ENCODE measurements at regions not wholly inside any gene's neighbourhood (a gene's known extent, or its start where the extent isn't known, plus 50 kb on each side); places are given as distances from the start of the nearest gene placed in this dataset.
"Not testable (repeated sequence)": the region's sequence is repeated elsewhere in the genome, so short reads cannot be mapped to it uniquely, and the experiment has no call there.

DNA sequence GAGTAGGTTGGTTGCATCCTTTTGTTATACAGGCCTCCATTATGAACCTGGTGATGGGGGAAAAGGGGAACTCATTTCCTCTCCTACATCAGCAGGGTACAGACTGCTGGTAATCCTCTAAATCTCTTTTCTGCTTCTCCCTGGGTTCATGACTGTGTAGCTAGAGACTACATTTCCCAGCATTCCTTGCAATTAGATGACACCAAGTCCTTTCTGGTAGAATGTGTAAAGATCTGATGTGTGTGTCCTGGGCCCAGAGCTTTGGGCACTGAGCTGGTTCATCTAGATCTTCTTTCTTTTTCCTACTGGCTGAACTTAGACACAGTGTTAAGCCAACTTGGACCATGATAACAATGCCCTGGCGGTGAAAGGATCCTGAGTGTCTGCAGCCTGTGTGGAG lies 104.7 kb upstream of the IFNGR1 start:
- DNase-seq: no peak
- intact Hi-C loops (cut with DNase I, micrococcal nuclease): no loop called here
- ATAC-seq: no peak

GRCh38 chr6:137320271-137320670 lies 101.1 kb upstream of the IFNGR1 start:
- DNase-seq (no peak), ATAC-seq (no peak)
- intact Hi-C loops (cut with DNase I, micrococcal nuclease): no loop called here

- intact Hi-C loops (cut with DNase I, micrococcal nuclease): loop anchor here in 1 of 2 donors (10.0 kb wide), 1 partner anchor 222 kb away; no protein-coding TSS in a partner anchor
- DNase-seq (no peak), ATAC-seq (no peak)
Measured at GRCh38 chr6:137316626-137317025, 97.4 kb upstream of the IFNGR1 start.

DNA sequence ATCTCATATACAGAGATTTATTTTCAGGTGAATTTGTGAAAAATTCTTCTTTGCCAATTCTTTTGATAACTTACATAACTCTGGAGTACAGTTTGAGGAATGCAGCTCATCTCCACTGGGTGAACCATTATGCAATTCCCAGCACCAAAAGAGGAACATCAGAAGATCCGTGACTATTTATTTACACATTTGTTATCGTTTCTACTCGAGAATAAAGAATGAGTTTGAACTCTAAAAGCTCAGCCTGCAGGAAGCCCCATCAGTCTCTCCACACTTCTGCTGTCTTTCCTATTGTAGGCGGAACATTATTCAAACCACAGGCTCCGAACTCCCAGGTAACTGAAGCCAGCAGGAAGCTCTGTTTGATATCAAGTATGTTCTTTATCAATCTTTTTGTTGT lies 95.9 kb upstream of the IFNGR1 start:
- DNase-seq (no peak), ATAC-seq (no peak)
- intact Hi-C loops (cut with DNase I, micrococcal nuclease): loop anchor here in 1 of 2 donors (10.0 kb wide), 1 partner anchor 220 kb away; no protein-coding TSS in a partner anchor

- ATAC-seq (peak; percentile 81), DNase-seq (peak; percentile 39 to 83)
- intact Hi-C loops (cut with DNase I, micrococcal nuclease): loop anchor here in 1 of 2 donors (5.0 to 10.0 kb wide), 2 partner anchors 42 to 219 kb away; no protein-coding TSS in a partner anchor
Measured at GRCh38 chr6:137313928-137314855, 95.0 kb upstream of the IFNGR1 start.

DNA sequence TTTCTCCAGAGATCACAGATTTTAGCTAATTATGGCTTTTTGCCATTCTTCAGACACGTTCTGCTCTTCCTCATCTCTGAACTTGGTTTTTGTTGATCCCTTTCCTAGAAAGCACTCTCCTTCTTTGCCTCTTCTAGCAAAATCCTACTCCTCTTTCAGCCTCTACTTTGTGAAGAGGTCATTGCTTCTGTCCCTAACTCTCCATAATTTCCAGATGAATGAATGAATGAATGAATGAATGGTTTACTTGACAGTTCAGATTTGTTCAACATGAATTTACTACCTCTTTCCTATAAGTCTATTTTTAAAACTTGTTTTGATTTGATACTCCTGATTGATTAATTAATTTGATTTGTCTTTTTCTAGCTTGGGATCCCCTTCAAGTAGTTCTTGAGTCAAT lies 94.0 kb upstream of the IFNGR1 start:
- ATAC-seq (no peak), DNase-seq (no peak)
- intact Hi-C loops (cut with DNase I, micrococcal nuclease): loop anchor here in 1 of 2 donors (5.0 to 10.0 kb wide), 2 partner anchors 41 to 218 kb away; no protein-coding TSS in a partner anchor

- intact Hi-C loops (cut with DNase I, micrococcal nuclease): loop anchor here in 1 of 2 donors (5.0 to 10.0 kb wide), 2 partner anchors 40 to 217 kb away; no protein-coding TSS in a partner anchor
- no peak for ATAC-seq
- no peak for DNase-seq
Measured at GRCh38 chr6:137311940-137312339, 92.8 kb upstream of the IFNGR1 start.

DNA sequence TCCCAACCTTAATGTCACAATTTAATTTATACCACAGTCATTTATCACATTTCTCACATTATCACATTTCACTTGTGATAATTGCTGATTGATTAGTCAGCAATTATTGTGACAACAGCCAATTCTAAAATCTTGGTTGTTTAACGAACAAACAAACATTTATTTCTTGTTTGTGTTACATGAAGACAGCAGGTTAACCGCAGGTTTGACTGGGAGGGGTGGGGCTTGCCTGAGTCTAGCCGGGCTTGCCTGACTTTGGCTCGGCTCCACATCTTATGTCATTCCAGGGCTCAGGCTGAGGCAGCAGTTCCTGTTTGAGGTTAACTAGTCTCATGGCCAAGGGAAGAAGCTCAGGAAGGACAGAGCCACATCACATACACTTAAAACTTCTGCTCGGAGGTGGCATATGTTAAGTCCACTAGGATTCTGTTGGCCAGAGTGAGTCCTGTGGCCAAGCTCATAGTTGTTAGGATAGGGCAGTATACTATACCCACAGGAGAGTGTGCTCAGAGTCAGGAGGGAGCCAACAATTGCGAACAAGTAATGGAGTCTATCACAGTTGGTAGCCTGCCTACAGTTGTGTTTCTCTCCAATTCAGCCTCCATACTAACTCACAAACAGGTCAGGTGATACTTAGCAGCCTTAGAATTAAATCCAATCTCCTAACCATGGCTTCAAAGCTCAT lies 90.0 kb upstream of the IFNGR1 start:
- ATAC-seq (peak; percentile 100), DNase-seq (peak; percentile 83 to 87)
- intact Hi-C loops (cut with DNase I, micrococcal nuclease): no loop called here

- ATAC-seq: peak; percentile 31
- intact Hi-C loops (cut with DNase I, micrococcal nuclease): no loop called here
Measured at GRCh38 chr6:137307163-137307854, 88.1 kb upstream of the IFNGR1 start.

GRCh38 chr6:137305691-137306090 lies 86.5 kb upstream of the IFNGR1 start:
- no peak for DNase-seq
- no peak for ATAC-seq
- intact Hi-C loops (cut with DNase I, micrococcal nuclease): no loop called here

More at GRCh38 chr6:137307163-137307854, 88.1 kb upstream of the IFNGR1 start:
- no peak for DNase-seq

DNA sequence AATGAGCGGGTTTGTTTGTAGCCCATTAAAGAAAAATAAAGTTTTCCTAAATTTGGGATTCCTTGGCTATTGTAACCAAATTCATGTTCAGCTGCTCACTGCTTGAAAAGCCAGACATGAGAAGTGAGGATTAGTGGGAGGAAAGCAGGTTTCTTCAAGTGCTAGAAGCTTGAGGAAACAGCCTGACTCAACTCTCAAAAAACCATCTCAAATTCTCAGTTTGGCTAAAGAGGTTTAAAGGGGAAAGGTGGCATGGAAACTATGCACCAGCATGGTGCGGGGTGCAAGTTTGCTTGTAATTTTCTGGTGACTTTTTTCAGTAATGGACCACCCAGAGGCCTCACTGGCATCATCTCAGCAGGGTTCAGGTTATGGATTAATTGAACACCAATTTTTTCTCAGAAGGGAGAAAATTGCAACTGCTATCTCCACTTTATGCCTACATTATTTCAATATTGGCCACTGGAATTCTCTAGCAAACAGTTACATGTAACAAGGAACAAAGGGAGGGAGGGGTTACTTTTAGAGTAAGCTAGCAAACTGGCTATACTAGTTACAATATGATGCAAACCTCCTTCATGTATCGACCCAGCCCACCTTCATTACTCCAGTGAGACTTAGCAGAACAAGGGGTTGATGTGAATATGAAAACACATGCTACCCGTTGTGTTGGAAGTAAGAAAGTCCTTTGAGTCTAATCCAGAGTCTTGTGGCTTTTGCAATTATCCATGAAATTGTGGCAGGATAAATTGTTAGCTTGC lies 85.0 kb upstream of the IFNGR1 start:
- DNase-seq: no peak
- intact Hi-C loops (cut with DNase I, micrococcal nuclease): no loop called here
- ATAC-seq: no peak

DNA sequence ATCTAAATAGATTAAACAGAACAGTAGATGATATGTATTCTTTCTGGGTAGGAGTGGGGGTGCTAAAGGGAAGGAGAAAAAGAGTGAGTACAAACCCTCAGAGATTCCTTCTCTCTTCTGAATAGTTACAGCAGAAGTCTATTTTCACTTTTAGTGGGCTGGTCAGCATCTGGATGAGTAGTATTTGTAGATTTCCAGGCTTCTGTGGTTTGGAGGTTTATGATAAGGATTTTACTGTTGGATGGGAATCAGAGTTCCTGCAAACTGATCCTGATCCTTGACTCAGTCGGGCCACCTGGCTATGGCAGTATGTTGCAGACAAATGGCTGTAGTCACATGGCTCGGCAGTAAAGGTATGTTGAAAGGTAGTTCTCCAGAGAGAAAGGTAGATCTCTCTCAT lies 84.3 kb upstream of the IFNGR1 start:
- ATAC-seq (no peak), DNase-seq (no peak)
- intact Hi-C loops (cut with DNase I, micrococcal nuclease): no loop called here

- intact Hi-C loops (cut with DNase I, micrococcal nuclease): no loop called here
- DNase-seq (no peak), ATAC-seq (no peak)
Measured at GRCh38 chr6:137299681-137300080, 80.5 kb upstream of the IFNGR1 start.

DNA sequence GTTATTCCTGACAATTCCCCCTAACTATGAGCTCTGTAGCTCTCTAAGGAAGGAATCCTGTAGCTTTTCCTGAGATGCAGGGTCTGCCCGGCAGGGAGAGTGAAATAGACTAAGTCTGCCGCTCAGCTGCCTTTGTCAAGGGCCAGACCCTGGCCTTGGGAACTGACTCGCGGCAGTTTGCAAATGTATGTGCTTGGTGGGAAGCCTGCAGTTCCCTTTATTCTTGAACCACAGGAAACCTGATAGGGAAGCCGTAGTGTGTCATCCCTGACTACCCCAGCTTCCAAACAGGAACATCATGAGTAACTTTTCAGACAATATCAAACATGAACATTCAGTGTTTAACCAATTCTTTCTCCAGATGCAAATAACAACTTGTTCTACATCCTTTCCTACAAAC lies 78.7 kb upstream of the IFNGR1 start:
- intact Hi-C loops (cut with DNase I, micrococcal nuclease): no loop called here
- no peak for ATAC-seq
- DNase-seq: no peak

DNA sequence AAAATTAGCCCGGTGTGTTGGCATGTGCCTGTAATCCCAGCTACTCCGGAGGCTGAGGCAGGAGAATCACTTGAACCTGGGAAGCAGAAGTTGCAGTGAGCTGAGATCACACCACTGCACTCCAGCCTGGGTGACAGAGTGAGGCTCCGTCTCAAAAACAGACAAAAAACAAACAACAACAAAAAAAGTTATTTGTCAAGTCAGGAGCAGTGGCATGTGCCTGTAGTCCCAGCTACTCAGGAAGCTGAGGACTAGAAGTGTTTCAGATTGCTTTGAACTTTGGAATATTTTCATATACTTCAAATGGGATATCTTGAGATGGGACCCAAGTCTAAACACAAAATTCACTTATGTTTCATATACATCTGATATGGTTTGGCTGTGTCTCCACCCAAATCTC lies 73.1 kb upstream of the IFNGR1 start:
- intact Hi-C loops (cut with DNase I, micrococcal nuclease); DNase-seq; ATAC-seq: not testable (repeated sequence)

DNA sequence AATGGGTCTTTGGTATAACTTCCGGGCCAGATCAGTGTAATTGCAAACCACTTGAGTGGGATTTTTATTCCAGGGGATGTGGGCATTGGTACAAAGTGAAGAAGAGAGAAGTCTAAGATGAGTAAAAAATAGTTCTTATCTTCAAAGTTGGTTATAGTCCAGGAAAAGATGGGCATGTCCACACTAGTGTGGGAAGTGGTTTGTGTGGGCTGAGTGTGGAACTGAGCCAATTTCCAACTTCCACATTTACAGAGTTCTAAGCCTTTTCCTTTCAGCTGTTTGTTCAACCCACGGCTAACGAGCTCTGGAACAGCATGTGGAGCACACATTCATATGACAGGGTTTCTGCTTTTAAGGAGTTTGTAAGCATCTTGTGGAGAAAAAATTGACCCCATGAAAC lies 72.3 kb upstream of the IFNGR1 start:
- ATAC-seq (no peak), DNase-seq (no peak)
- intact Hi-C loops (cut with DNase I, micrococcal nuclease): no loop called here

- intact Hi-C loops (cut with DNase I, micrococcal nuclease): no loop called here
- ATAC-seq: no peak
- no peak for DNase-seq
Measured at GRCh38 chr6:137290601-137291261, 71.5 kb upstream of the IFNGR1 start.

DNA sequence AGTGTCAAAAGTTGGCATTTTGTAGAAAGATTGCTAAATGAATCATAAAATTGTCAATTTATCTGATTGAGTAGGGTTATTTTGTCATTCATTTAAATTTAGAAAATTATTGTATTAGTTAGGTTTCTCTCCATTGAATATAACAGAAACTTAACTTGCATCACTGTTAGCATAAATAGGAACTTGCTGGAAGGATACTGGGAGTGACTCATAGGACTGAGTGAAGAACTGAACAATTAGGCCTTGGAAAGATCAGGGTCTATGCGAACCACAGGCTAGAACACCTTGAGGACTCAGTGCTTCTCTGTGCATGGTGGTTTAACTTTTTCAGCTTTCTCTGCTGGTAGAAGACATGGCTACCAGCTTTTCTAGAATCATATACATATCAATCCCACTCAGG lies 67.7 kb upstream of the IFNGR1 start:
- intact Hi-C loops (cut with DNase I, micrococcal nuclease): no loop called here
- DNase-seq (no peak), ATAC-seq (no peak)
